22Rv1 (cell line): ENCODE measurements at regions not wholly inside any gene's neighbourhood (a gene's known extent, or its start where the extent isn't known, plus 50 kb on each side); places are given as distances from the start of the nearest gene placed in this dataset.

Source experiments
- H3K27ac ChIP-seq: fragments of 450-650 bp; 2 replicates; pipeline ENCODE4 v1.5.1; 2017
- CTCF ChIP-seq: fragments of 450-650 bp; IDR thresholded peaks from 2 replicates; pipeline ENCODE4 v1.5.1; 2017; ENCODE audit warnings: mild to moderate bottlenecking
- ZFX ChIP-seq: fragments of 450-650 bp; IDR thresholded peaks from 2 replicates; pipeline ENCODE4 v1.6.1; 2017; ENCODE audit warnings: antibody characterized with exemption, borderline replicate concordance

- TF ChIP-seq CTCF (no peak), ZFX (no peak)
These were observed 249.1 kb upstream of the SEMA3C start for GRCh38 chr7:81167934-81168333.

GRCh38 chr7:81165070-81165469, 246.2 kb upstream of the SEMA3C start:
- no peak for TF ChIP-seq ZFX
- no peak for TF ChIP-seq CTCF
- H3K27ac ChIP-seq, result no peak overlapping the region

More at GRCh38 chr7:81167934-81168333, 249.1 kb upstream of the SEMA3C start:
- no peak overlapping the region for H3K27ac ChIP-seq

GRCh38 chr7:81162771-81163525, 244.1 kb upstream of the SEMA3C start:
- TF ChIP-seq ZFX (no peak), CTCF (no peak)
- no peak overlapping the region for H3K27ac ChIP-seq

GRCh38 chr7:81162234-81162633, 243.4 kb upstream of the SEMA3C start:
- H3K27ac ChIP-seq, result no peak overlapping the region
- no peak for TF ChIP-seq ZFX
- no peak for TF ChIP-seq CTCF

GRCh38 chr7:81161451-81162075, 242.7 kb upstream of the SEMA3C start:
- TF ChIP-seq ZFX (no peak), CTCF (no peak)
- no peak overlapping the region for H3K27ac ChIP-seq

GRCh38 chr7:81159402-81159801, 240.6 kb upstream of the SEMA3C start:
- no peak overlapping the region for H3K27ac ChIP-seq
- TF ChIP-seq CTCF (no peak), ZFX (no peak)

- H3K27ac ChIP-seq, result no peak overlapping the region
- TF ChIP-seq CTCF (no peak), ZFX (no peak)
These were observed 239.3 kb upstream of the SEMA3C start for GRCh38 chr7:81158189-81158588.
